DND-41 (cell line): ENCODE measurements at regions not wholly inside any gene's neighbourhood (a gene's known extent, or its start where the extent isn't known, plus 50 kb on each side); places are given as distances from the start of the nearest gene placed in this dataset.

Source experiments
- ATAC-seq: fragments of 200-7000 bp; cut with Tn5 transposase; 3 replicates; pipeline ENCODE4 v1.9.1; 2021; ENCODE audit warnings: low read depth; ENCODE audit not compliant: insufficient read depth
- DNase-seq: peaks from one replicate; pipeline ENCODE4 v3.0.0-alpha.2; 2020
- H2AFZ ChIP-seq: 2 replicates; pipeline ENCODE4 v1.6.0; 2012; ENCODE audit warnings: low read depth, low read length
- H3K27ac ChIP-seq: 2 replicates; pipeline ENCODE4 v1.5.1; 2012; ENCODE audit warnings: low read length, inconsistent platforms
- H3K27me3 ChIP-seq: fragments of 200-600 bp; sonication (generic); 2 replicates; pipeline ENCODE4 v1.6.0; 2012; ENCODE audit warnings: low read length, mild to moderate bottlenecking, inconsistent platforms; ENCODE audit not compliant: insufficient read depth, poor library complexity
- H3K36me3 ChIP-seq: 2 replicates; pipeline ENCODE4 v1.5.1; 2012; ENCODE audit warnings: low read length, inconsistent platforms; ENCODE audit not compliant: insufficient read depth
- H3K4me1 ChIP-seq: 2 replicates; pipeline ENCODE4 v1.5.1; 2012; ENCODE audit warnings: mild to moderate bottlenecking, low read length; ENCODE audit not compliant: insufficient read depth
- H3K4me2 ChIP-seq: 2 replicates; pipeline ENCODE4 v1.6.0; 2012; ENCODE audit warnings: mild to moderate bottlenecking, moderate library complexity, low read length, inconsistent platforms; ENCODE audit not compliant: insufficient read depth
- H3K4me3 ChIP-seq, 2 experiments: fragments of 200-600 bp in 1 of 2; shearing (Covaris generic) in 1 of 2; 2 replicates each; pipeline ENCODE4 v1.5.1; 2012 to 2016; ENCODE audit warnings: inconsistent platforms in 2 of 2, low read length in 2 of 2, mild to moderate bottlenecking in 2 of 2, low read depth in 1 of 2, moderate library complexity in 1 of 2
- H3K79me2 ChIP-seq: 2 replicates; pipeline ENCODE4 v1.6.0; 2012; ENCODE audit warnings: low read length, inconsistent platforms; ENCODE audit not compliant: insufficient read depth
- H3K9ac ChIP-seq: 2 replicates; pipeline ENCODE4 v1.6.0; 2012; ENCODE audit warnings: low read depth, mild to moderate bottlenecking, inconsistent platforms, low read length, moderate library complexity
- H3K9me3 ChIP-seq: 2 replicates; pipeline ENCODE4 v1.5.1; 2012; ENCODE audit warnings: low read length, moderate library complexity, mild to moderate bottlenecking, inconsistent platforms; ENCODE audit not compliant: insufficient read depth, severe bottlenecking
- H4K20me1 ChIP-seq: 2 replicates; pipeline ENCODE4 v1.6.0; 2012; ENCODE audit warnings: low read length; ENCODE audit not compliant: insufficient read depth
- EZH2 ChIP-seq: IDR thresholded peaks from 3 replicates; pipeline ENCODE4 v1.6.1; 2012; ENCODE audit warnings: borderline replicate concordance, low read depth, mild to moderate bottlenecking, moderate library complexity, low read length, inconsistent platforms; ENCODE audit not compliant: severe bottlenecking
- TF ChIP-seq, protein P1 (sequence below): IDR thresholded peaks from 2 replicates; pipeline ENCODE4 v1.5.1; 2012; ENCODE audit warnings: borderline replicate concordance, low read length, moderate library complexity, mild to moderate bottlenecking; ENCODE audit not compliant: poor library complexity, severe bottlenecking; ENCODE audit errors: extremely low read depth

DNA sequence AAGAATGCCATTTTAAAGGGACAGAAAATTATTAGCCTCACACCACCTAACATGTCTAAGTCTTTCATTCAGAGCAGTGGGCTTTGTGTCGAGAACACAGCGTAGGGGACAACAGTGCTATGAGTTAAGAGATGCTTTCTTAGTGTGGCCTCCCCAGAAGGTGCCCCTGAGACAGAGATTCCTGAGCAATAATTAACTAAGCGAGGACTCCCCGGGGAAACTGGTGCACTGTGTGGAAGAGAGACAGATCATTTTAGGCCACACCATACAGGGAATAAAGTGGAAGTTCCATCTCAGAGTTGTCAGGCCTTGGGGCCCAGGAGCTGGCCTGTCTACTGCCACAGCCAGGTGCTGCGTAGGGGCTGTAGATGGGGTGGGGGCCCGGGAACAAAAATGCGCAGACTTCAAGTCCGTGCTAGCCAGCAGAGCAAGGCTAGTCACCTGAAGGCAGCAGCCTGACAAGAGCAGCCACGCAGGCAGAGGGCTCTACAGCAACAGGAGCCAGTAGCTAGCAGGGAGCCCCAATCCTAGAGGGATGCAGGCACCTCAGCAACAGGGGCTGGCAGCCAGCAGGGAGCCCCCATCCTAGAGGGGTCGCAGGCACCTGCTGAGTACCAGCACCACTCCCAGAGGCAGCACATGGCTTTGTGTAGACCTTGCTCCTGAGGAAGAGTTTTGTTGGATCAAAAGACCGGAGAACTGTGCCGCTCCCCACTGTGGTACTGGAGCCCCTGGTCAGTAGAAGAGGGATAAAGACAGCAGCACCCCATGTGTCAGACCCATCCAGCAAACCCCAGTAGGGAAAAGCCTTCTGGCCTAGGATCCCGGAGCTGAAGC lies 63.0 kb upstream of the NXT1 start:
- no peaks in the 10 kb centered on the region for H3K4me1 ChIP-seq
- H3K79me2 ChIP-seq: no peaks in the 10 kb centered on the region
- H3K9ac ChIP-seq: no peak overlapping the region
- no peaks in the 10 kb centered on the region for H4K20me1 ChIP-seq
- no peak overlapping the region for H3K4me3 ChIP-seq
- DNase-seq: no peak
- H3K27me3 ChIP-seq: no peaks in the 10 kb centered on the region
- no peak overlapping the region for H3K27ac ChIP-seq
- ATAC-seq: no peak
- H2AFZ ChIP-seq: no peak overlapping the region
- H3K36me3 ChIP-seq: no peaks in the 10 kb centered on the region
- H3K4me2 ChIP-seq: no peak overlapping the region
- no peaks in the 10 kb centered on the region for H3K9me3 ChIP-seq
- TF ChIP-seq, protein P1, sequence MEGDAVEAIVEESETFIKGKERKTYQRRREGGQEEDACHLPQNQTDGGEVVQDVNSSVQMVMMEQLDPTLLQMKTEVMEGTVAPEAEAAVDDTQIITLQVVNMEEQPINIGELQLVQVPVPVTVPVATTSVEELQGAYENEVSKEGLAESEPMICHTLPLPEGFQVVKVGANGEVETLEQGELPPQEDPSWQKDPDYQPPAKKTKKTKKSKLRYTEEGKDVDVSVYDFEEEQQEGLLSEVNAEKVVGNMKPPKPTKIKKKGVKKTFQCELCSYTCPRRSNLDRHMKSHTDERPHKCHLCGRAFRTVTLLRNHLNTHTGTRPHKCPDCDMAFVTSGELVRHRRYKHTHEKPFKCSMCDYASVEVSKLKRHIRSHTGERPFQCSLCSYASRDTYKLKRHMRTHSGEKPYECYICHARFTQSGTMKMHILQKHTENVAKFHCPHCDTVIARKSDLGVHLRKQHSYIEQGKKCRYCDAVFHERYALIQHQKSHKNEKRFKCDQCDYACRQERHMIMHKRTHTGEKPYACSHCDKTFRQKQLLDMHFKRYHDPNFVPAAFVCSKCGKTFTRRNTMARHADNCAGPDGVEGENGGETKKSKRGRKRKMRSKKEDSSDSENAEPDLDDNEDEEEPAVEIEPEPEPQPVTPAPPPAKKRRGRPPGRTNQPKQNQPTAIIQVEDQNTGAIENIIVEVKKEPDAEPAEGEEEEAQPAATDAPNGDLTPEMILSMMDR: no peak
- TF ChIP-seq EZH2: no peak

DNA sequence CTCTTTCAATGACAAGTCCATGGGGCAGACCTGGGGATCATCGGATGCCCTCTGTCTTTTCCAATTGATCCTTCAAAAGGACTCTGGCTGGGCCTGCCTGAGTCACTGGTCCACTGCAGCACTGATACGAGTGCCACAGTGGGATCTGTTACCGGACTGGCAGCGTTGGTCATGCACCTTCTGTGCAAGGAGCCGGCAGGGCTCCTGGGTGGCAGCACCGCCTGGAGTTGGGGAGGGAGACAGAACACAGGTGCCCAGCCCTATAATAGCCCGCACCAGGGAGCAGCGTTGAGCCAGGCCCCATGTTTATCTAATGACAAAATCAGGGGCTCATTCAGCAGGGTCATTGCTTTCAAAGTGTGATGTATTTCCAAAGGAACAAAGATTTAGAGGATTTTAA lies 64.2 kb upstream of the NXT1 start:
- H2AFZ ChIP-seq: no peak overlapping the region
- TF ChIP-seq, protein P1: no peak
- TF ChIP-seq EZH2: no peak
- no peak for ATAC-seq
- H4K20me1 ChIP-seq: no peaks in the 10 kb centered on the region
- no peaks in the 10 kb centered on the region for H3K9me3 ChIP-seq
- no peak overlapping the region for H3K4me2 ChIP-seq
- no peak for DNase-seq
- H3K4me3 ChIP-seq: no peak overlapping the region
- no peaks in the 10 kb centered on the region for H3K27me3 ChIP-seq
- no peaks in the 10 kb centered on the region for H3K36me3 ChIP-seq
- H3K27ac ChIP-seq: no peak overlapping the region
- H3K79me2 ChIP-seq: no peaks in the 10 kb centered on the region
- no peaks in the 10 kb centered on the region for H3K4me1 ChIP-seq
- H3K9ac ChIP-seq: no peak overlapping the region

DNA sequence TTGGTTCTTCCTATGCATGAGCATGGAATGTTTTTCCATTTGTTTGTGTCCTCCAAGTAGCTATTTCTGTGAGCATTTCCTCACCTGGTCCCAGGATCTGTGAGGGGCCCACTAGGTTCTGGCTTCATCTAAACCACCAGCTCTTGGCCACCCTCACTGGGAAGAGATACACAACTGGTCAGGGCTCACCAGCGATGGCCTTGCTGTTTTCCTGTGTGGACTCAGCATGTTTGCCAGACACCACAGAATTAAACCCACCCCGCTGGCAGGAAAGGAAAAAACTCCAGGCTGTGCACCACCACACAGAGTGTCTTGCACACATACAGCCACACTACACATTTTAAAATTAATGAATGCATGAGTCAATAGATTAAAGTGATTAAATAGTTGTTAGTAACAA lies 65.1 kb upstream of the NXT1 start:
- H3K36me3 ChIP-seq: no peaks in the 10 kb centered on the region
- TF ChIP-seq, protein P1: no peak
- TF ChIP-seq EZH2: no peak
- H3K9me3 ChIP-seq: no peaks in the 10 kb centered on the region
- no peak overlapping the region for H3K4me3 ChIP-seq
- no peaks in the 10 kb centered on the region for H3K4me1 ChIP-seq
- no peak overlapping the region for H3K9ac ChIP-seq
- no peaks in the 10 kb centered on the region for H4K20me1 ChIP-seq
- DNase-seq: no peak
- ATAC-seq: no peak
- H2AFZ ChIP-seq: no peak overlapping the region
- no peak overlapping the region for H3K27ac ChIP-seq
- H3K27me3 ChIP-seq: no peaks in the 10 kb centered on the region
- H3K79me2 ChIP-seq: no peaks in the 10 kb centered on the region
- no peak overlapping the region for H3K4me2 ChIP-seq
